ENCODE measurements at regions not wholly inside any gene's neighbourhood (a gene's known extent, or its start where the extent isn't known, plus 50 kb on each side); places are given as distances from the start of the nearest gene placed in this dataset.

DNA sequence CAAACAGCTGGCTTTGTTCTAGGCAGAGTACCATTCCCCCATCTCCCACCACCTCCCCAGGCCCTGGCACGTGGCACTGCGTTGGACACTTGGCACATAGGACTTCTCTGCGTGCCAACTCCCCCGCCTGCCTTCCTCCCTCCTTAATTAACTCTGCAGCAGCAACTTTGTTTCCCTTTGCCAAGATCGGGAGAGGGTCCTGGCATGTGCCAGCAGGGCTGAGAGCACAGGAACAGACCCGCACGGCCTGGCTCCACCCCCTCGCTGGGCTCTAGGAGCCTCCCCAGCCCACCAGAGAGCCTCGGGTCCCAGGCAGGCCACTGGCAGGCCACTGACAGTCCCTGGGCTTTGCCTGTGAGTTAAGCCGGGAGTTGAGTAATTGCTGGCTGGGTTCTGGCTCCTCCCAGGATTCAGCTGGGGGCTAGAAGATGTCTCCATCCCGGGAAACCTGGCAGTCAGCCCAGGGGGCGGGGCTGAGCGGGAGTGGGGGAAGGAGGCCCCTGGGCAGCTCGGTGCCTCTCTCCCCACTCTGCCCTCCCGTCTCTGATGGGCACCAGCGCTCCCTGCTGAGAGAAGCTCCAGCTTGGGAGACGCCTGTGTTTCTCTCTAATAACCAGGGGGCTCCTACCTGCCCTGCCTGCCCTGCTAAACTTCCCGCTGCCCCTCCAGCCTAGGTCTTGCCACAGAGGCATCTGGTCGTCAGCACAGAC is 224.0 kb upstream of the TNRC6C start:
- Histone ChIP-seq H3K36me3 (ENCODE audit: control insufficient read depth in 4 of 4, insufficient read depth in 3 of 4, low read depth in 1 of 4, low read length in 3 of 4) (no peaks in the 10 kb centered on the region), H3K27me3 (ENCODE audit: control insufficient read depth in 4 of 4, insufficient read depth in 4 of 4, low read length in 3 of 4) (peaks cover 3 to 13% (median 6%) of the 10 kb centered on the region in 4 donors), H3K27ac (ENCODE audit: low read depth in 1 of 2, low read length in 2 of 2) (peak overlapping the region in 1 of 2 donors; percentile 41), H3K9me3 (ENCODE audit: control insufficient read depth in 4 of 4, low read length in 3 of 4) (peaks cover 0 to 9% (median 4%) of the 10 kb centered on the region in 4 donors), H3K9ac (ENCODE audit: low read depth in 1 of 2, low read length in 2 of 2) (no peak overlapping the region), H3K4me1 (ENCODE audit: control insufficient read depth in 4 of 4, insufficient read depth in 4 of 4, low read length in 3 of 4) (no peaks in the 10 kb centered on the region), H3K4me3 (ENCODE audit: low read depth in 1 of 3, low read length in 3 of 3) (no peak overlapping the region)
- TF ChIP-seq, protein P1, sequence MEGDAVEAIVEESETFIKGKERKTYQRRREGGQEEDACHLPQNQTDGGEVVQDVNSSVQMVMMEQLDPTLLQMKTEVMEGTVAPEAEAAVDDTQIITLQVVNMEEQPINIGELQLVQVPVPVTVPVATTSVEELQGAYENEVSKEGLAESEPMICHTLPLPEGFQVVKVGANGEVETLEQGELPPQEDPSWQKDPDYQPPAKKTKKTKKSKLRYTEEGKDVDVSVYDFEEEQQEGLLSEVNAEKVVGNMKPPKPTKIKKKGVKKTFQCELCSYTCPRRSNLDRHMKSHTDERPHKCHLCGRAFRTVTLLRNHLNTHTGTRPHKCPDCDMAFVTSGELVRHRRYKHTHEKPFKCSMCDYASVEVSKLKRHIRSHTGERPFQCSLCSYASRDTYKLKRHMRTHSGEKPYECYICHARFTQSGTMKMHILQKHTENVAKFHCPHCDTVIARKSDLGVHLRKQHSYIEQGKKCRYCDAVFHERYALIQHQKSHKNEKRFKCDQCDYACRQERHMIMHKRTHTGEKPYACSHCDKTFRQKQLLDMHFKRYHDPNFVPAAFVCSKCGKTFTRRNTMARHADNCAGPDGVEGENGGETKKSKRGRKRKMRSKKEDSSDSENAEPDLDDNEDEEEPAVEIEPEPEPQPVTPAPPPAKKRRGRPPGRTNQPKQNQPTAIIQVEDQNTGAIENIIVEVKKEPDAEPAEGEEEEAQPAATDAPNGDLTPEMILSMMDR (IDR thresholded peaks at IDR 0.05; ENCODE audit: low read depth, low read length, missing input control) = no peak
- TF ChIP-seq, protein P2, sequence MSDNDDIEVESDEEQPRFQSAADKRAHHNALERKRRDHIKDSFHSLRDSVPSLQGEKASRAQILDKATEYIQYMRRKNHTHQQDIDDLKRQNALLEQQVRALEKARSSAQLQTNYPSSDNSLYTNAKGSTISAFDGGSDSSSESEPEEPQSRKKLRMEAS (IDR thresholded peaks at IDR 0.05) = no peak
- TF ChIP-seq FOXA1 (IDR thresholded peaks at IDR 0.05) = no peak
- TF ChIP-seq HNF4A (conservative IDR thresholded peaks at IDR 0.05) = no peak
- TF ChIP-seq RAD21 (IDR thresholded peaks at IDR 0.05) = no peak
- TF ChIP-seq TAF1 (conservative IDR thresholded peaks at IDR 0.05) = no peak
- no peak for TF ChIP-seq YY1 (IDR thresholded peaks at IDR 0.05)
- no peak for TF ChIP-seq SP1 (IDR thresholded peaks at IDR 0.05)
- TF ChIP-seq HNF4G (IDR thresholded peaks at IDR 0.05) = no peak
- no peak for TF ChIP-seq GABPA (IDR thresholded peaks at IDR 0.05 in 1 of 2, conservative IDR thresholded peaks at IDR 0.05 in 1 of 2)
- no peak for TF ChIP-seq ZBTB33 (IDR thresholded peaks at IDR 0.05)
- DNase-seq (ENCODE audit: low spot score) = peak; percentile 87
- 33% methylated on average over 19 of the region's 19 CpGs for WGBS

GRCh38 chr17:77735081-77735565 is 223.4 kb upstream of the TNRC6C start:
- DNase-seq (ENCODE audit: low spot score) = peak; percentile 80
- Histone ChIP-seq H3K27ac (ENCODE audit: low read depth in 1 of 2, low read length in 2 of 2) (peak overlapping the region; percentile 28 to 50), H3K9me3 (ENCODE audit: control insufficient read depth in 4 of 4, low read length in 3 of 4) (peaks cover 0 to 9% (median 4%) of the 10 kb centered on the region in 4 donors), H3K9ac (ENCODE audit: low read depth in 1 of 2, low read length in 2 of 2) (no peak overlapping the region), H3K4me1 (ENCODE audit: control insufficient read depth in 4 of 4, insufficient read depth in 4 of 4, low read length in 3 of 4) (no peaks in the 10 kb centered on the region), H3K27me3 (ENCODE audit: control insufficient read depth in 4 of 4, insufficient read depth in 4 of 4, low read length in 3 of 4) (peaks cover 3 to 13% (median 6%) of the 10 kb centered on the region in 4 donors), H3K36me3 (ENCODE audit: control insufficient read depth in 4 of 4, insufficient read depth in 3 of 4, low read depth in 1 of 4, low read length in 3 of 4) (no peaks in the 10 kb centered on the region), H3K4me3 (ENCODE audit: low read depth in 1 of 3, low read length in 3 of 3) (no peak overlapping the region)
- TF ChIP-seq NR2F2 (IDR thresholded peaks at IDR 0.05) = no peak
- TF ChIP-seq, protein P2 (IDR thresholded peaks at IDR 0.05) = no peak
- no peak for TF ChIP-seq GABPA (IDR thresholded peaks at IDR 0.05 in 1 of 2, conservative IDR thresholded peaks at IDR 0.05 in 1 of 2)
- TF ChIP-seq REST (IDR thresholded peaks at IDR 0.05) = no peak
- TF ChIP-seq ZBTB33 (IDR thresholded peaks at IDR 0.05) = no peak
- TF ChIP-seq FOXA1 (IDR thresholded peaks at IDR 0.05) = no peak
- TF ChIP-seq FOXA2 (IDR thresholded peaks at IDR 0.05) = no peak
- TF ChIP-seq EGR1 (IDR thresholded peaks at IDR 0.05; ENCODE audit: low read depth in 2 of 2) = no peak
- TF ChIP-seq TAF1 (conservative IDR thresholded peaks at IDR 0.05) = no peak
- TF ChIP-seq RAD21 (IDR thresholded peaks at IDR 0.05) = no peak
- no peak for TF ChIP-seq SP1 (IDR thresholded peaks at IDR 0.05)
- no peak for TF ChIP-seq JUND (IDR thresholded peaks at IDR 0.05)
- no peak for TF ChIP-seq RXRA (IDR thresholded peaks at IDR 0.05)
- TF ChIP-seq, protein P1 (IDR thresholded peaks at IDR 0.05; ENCODE audit: low read depth, low read length, missing input control) = no peak
- 35% methylated on average over 10 of the region's 10 CpGs for WGBS

All from liver (tissue), 8 donors.